ENCODE measurements at regions not wholly inside any gene's neighbourhood (a gene's known extent, or its start where the extent isn't known, plus 50 kb on each side); places are given as distances from the start of the nearest gene placed in this dataset.

DNA sequence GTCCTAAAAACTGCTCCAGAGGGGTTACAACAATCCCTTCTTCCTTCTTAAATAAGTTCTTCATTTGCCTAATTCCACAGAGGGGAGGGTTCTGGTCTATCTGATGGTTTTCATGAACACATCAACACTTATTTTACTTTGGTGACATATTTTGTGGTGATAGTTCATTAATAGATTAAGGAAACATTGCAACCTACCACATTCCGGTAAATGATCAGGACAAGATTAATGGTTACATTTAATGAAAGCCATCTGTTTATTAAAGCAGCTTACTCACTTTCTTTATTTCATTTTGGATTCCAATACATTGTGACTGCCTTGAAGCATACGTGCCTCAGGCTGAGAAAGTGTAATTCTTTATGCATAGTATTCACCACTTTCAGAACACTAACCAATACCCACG, 101.0 kb downstream of the SKIDA1 start:
- DNase-seq (ENCODE audit: unreplicated experiment), result no peak
- H3K4me3 Mint-ChIP-seq (ENCODE audit: unreplicated experiment), result no peak overlapping the region
- no TSS peak for BruUV-seq (replicated peaks)
- intact Hi-C loops (cut with micrococcal nuclease), result no loop called here
- peaks cover 13% of the 10 kb centered on the region for H3K9me3 Mint-ChIP-seq (ENCODE audit: unreplicated experiment)
- H3K36me3 Mint-ChIP-seq (ENCODE audit: insufficient read depth, unreplicated experiment), result peaks cover 7% of the 10 kb centered on the region
- ChIA-PET CTCF (interaction anchor here (0.6 to 0.7 kb wide), 3 partner anchors 17 to 146 kb away, joined by 3 to 4 read pairs (median 3); no protein-coding TSS in a partner anchor), POLR2A (interaction anchor here (1.5 kb wide), 1 partner anchor 22 kb away, joined by 3 read pairs; no protein-coding TSS in a partner anchor)
- no peak for TF ChIP-seq CTCF (IDR thresholded peaks at IDR 0.05; ENCODE audit: unreplicated experiment)
- H3K27ac Mint-ChIP-seq (ENCODE audit: low read depth, unreplicated experiment), result peak overlapping the region; percentile 12
- peaks cover 10% of the 10 kb centered on the region for H3K4me1 Mint-ChIP-seq (ENCODE audit: insufficient read depth, unreplicated experiment)
- H3K27me3 Mint-ChIP-seq (ENCODE audit: insufficient read depth, unreplicated experiment), result no peaks in the 10 kb centered on the region

DNA sequence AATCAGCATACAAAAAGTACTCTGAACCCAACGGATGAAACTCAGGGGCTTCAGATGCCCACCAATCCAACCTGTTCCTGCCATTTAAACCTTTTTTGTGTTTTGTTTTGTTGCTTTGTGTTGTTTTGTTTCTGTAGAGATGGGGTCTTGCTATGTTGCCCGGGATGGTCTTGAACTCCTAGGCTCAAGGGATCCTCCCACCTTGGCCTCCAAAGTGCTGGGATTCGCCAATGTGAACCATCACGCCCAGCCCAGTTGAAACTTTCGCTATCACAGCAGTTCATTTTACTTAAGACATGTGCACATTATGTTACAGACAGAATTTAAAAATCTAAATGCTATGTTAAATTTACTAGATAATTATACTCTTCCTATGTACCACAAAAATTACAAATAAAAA, 101.6 kb downstream of the SKIDA1 start:
- DNase-seq (ENCODE audit: unreplicated experiment), result no peak
- Mint-ChIP-seq H3K4me3 (ENCODE audit: unreplicated experiment) (no peak overlapping the region), H3K4me1 (ENCODE audit: insufficient read depth, unreplicated experiment) (peaks cover 10% of the 10 kb centered on the region), H3K36me3 (ENCODE audit: insufficient read depth, unreplicated experiment) (peaks cover 7% of the 10 kb centered on the region), H3K27ac (ENCODE audit: low read depth, unreplicated experiment) (no peak overlapping the region), H3K9me3 (ENCODE audit: unreplicated experiment) (peaks cover 13% of the 10 kb centered on the region), H3K27me3 (ENCODE audit: insufficient read depth, unreplicated experiment) (no peaks in the 10 kb centered on the region)
- ChIA-PET CTCF (interaction anchor here (0.7 to 1.0 kb wide), 2 partner anchors 11 to 18 kb away, joined by 3 read pairs; no protein-coding TSS in a partner anchor), POLR2A (no interaction called here)
- no TSS peak for BruUV-seq (replicated peaks)
- intact Hi-C loops (cut with micrococcal nuclease), result no loop called here
- TF ChIP-seq CTCF (IDR thresholded peaks at IDR 0.05; ENCODE audit: unreplicated experiment), result no peak

DNA sequence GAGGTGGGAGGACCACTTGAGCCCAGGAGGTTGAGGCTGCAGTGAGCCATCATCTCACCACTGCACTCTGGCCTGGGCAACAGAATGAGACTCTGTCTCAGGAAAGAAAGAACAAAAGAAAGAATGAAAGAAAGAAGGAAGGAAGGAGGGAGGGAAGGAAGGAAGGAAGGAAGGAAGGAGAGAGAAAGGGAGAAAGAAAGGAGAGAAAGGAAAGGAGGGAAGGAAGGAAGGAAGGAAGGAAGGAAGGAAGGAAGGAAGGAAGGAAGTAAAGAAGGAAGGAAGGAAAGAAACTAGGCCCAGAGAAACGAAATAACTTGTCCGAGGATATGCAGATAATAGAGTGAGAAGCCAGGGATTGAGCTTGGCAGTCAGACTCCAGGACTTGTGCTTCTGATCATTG, 102.1 kb downstream of the SKIDA1 start:
- intact Hi-C loops (cut with micrococcal nuclease), result no loop called here
- H3K4me1 Mint-ChIP-seq (ENCODE audit: insufficient read depth, unreplicated experiment), result peaks cover 10% of the 10 kb centered on the region
- POLR2A ChIA-PET, result no interaction called here

GRCh38 chr10:21421794-21422193, 103.7 kb downstream of the SKIDA1 start:
- Mint-ChIP-seq H3K27ac (ENCODE audit: low read depth, unreplicated experiment) (no peak overlapping the region), H3K4me1 (ENCODE audit: insufficient read depth, unreplicated experiment) (no peaks in the 10 kb centered on the region), H3K27me3 (ENCODE audit: insufficient read depth, unreplicated experiment) (no peaks in the 10 kb centered on the region), H3K36me3 (ENCODE audit: insufficient read depth, unreplicated experiment) (no peaks in the 10 kb centered on the region), H3K4me3 (ENCODE audit: unreplicated experiment) (no peak overlapping the region), H3K9me3 (ENCODE audit: unreplicated experiment) (no peaks in the 10 kb centered on the region)
- no TSS peak for BruUV-seq (replicated peaks)
- intact Hi-C loops (cut with micrococcal nuclease), result no loop called here
- TF ChIP-seq CTCF (IDR thresholded peaks at IDR 0.05; ENCODE audit: unreplicated experiment), result no peak
- CTCF ChIA-PET, result no interaction called here
- POLR2A ChIA-PET, result interaction anchor here (0.5 kb wide), 1 partner anchor 1038 kb away, joined by 4 read pairs; no protein-coding TSS in a partner anchor
- no peak for DNase-seq (ENCODE audit: unreplicated experiment)

More for the DNA sequence above, 102.1 kb downstream of the SKIDA1 start:
- no peak overlapping the region for H3K27ac Mint-ChIP-seq (ENCODE audit: low read depth, unreplicated experiment)
- no TSS peak for BruUV-seq (replicated peaks)
- peaks cover 13% of the 10 kb centered on the region for H3K9me3 Mint-ChIP-seq (ENCODE audit: unreplicated experiment)
- no peak for TF ChIP-seq CTCF (IDR thresholded peaks at IDR 0.05; ENCODE audit: unreplicated experiment)
- CTCF ChIA-PET, result interaction anchor here (1.0 kb wide), 1 partner anchor 10 kb away, joined by 3 read pairs; no protein-coding TSS in a partner anchor
- no peaks in the 10 kb centered on the region for H3K27me3 Mint-ChIP-seq (ENCODE audit: insufficient read depth, unreplicated experiment)
- no peak overlapping the region for H3K4me3 Mint-ChIP-seq (ENCODE audit: unreplicated experiment)
- H3K36me3 Mint-ChIP-seq (ENCODE audit: insufficient read depth, unreplicated experiment), result peaks cover 7% of the 10 kb centered on the region
- no peak for DNase-seq (ENCODE audit: unreplicated experiment)

Data from MCF 10A (cell line).